PFSK-1 (cell line): ENCODE measurements at regions not wholly inside any gene's neighbourhood (a gene's known extent, or its start where the extent isn't known, plus 50 kb on each side); places are given as distances from the start of the nearest gene placed in this dataset.

ENCODE experiments used
- POLR2AphosphoS5 ChIP-seq: IDR thresholded peaks from 2 replicates; pipeline ENCODE4 v1.6.1; 2012; ENCODE audit warnings: low read depth, mild to moderate bottlenecking, control low read depth, low read length, moderate library complexity
- REST ChIP-seq, 2 experiments: IDR thresholded peaks; 2 replicates each; pipeline versions ENCODE4 v1.6.1 to v1.8.0; 2011 to 2012; ENCODE audit warnings: low read depth in 2 of 2, low read length in 2 of 2, control low read depth in 1 of 2, inconsistent platforms in 1 of 2, mild to moderate bottlenecking in 1 of 2, moderate library complexity in 1 of 2; ENCODE audit not compliant: insufficient read depth in 1 of 2
- TAF1 ChIP-seq: IDR thresholded peaks from 2 replicates; pipeline ENCODE4 v1.6.1; 2012; ENCODE audit warnings: low read length, control low read depth, borderline replicate concordance; ENCODE audit not compliant: insufficient read depth

- TF ChIP-seq POLR2AphosphoS5: no peak
- no peak for TF ChIP-seq TAF1
- TF ChIP-seq REST (IDR thresholded peaks at IDR 0.05; ENCODE audit: insufficient read depth in 1 of 2, low read depth in 2 of 2, low read length in 2 of 2): no peak
Measured at GRCh38 chrX:108993909-108994308, 257.5 kb upstream of the IRS4 start.
